ENCODE measurements at regions not wholly inside any gene's neighbourhood (a gene's known extent, or its start where the extent isn't known, plus 50 kb on each side); places are given as distances from the start of the nearest gene placed in this dataset.

GRCh38 chr5:98588215-98588614 lies 185.2 kb upstream of the RGMB start:
- TF ChIP-seq CTCF (IDR thresholded peaks at IDR 0.05) (no peak), SIN3A (IDR thresholded peaks at IDR 0.05; ENCODE audit: borderline replicate concordance, insufficient read depth, low read depth, low read length) (no peak)
